Stimulated activated CD4-positive, alpha-beta T cell treated with anti-CD3 and anti-CD28 coated beads, Interleukin-2, amount 100 ng/mL, for 4 hours (primary cell): ENCODE measurements at regions not wholly inside any gene's neighbourhood (a gene's known extent, or its start where the extent isn't known, plus 50 kb on each side); places are given as distances from the start of the nearest gene placed in this dataset.
"Not testable (repeated sequence)": the region's sequence is repeated elsewhere in the genome, so short reads cannot be mapped to it uniquely, and the experiment has no call there.

Source experiments
- DNase-seq: peaks from one replicate; pipeline ENCODE4 v3.0.0-alpha.2; 2020; ENCODE audit warnings: low read depth

DNA sequence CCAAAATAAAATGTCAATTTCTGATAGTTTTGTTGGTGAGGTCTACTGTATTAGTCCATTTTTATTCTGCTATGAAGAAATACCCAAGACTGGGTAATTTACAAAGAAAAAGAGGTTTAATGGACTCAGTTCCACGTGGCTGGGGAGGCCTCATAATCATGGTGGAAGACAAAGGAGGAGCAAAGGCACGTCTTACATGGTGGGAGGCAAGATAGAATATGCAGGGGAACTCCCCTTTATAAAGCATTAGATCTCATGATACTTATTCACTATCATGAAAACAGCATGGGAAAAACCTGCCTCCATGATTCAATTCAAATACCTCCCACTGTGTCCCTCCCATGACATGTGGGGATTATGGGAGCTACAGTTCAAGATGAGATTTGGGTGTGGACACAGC lies 204.5 kb upstream of the ZEB2 start:
- DNase-seq: not testable (repeated sequence)

DNA sequence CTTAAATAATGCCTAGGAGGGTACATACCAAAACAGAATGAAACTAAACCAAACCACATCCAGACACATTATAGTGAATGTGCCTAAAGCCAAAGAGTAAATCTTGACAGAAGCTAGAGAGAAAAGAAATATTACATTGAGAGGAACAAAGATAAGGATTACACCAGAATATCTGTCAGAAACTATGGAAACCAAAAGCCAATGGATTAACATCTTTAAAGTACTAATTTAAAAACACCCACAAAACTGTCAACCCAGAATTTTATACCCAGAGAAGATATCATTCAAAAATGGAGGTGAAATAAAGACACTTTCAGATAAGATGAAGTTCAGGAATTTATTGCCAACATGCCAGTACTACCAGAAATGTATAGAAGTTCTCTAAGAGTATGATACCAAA lies 198.5 kb upstream of the ZEB2 start:
- no peak for DNase-seq

DNA sequence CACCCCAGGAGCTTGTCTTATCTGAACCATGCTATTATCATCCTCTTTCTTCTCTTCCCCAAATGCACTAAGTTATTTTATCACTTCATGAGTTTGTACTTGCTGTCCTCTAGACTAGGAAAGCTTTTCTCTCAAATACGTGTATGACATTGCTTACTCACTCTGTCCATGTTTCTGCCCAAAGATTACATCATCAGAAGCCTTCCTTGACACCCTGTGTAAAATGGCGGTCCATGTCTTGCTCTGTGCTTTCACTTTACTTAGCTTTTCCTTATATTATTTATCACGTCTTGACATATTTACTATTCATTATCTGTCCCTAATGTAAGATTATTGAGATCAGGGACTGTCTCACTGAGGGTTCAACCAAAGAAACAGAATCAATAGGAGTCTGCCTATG lies 196.1 kb upstream of the ZEB2 start:
- no peak for DNase-seq

DNA sequence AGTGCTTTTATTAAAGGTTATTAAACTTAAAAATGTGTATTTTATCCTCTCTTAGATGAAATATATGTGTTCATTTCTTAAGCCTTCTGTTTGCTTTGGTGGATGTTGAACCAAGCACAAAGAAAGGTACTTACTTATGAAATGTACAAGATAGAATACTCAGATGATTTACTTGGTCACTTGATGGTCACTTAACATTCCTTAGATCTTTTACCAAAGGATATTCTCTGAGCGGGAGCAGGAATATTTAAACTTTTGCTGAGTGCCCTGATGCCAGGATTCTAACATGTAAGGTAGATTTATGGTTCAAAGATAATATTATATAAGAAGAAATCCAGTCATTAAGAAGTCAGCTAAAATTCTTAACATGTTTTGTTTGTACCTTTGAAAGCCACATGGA lies 193.5 kb upstream of the ZEB2 start:
- DNase-seq: no peak

DNA sequence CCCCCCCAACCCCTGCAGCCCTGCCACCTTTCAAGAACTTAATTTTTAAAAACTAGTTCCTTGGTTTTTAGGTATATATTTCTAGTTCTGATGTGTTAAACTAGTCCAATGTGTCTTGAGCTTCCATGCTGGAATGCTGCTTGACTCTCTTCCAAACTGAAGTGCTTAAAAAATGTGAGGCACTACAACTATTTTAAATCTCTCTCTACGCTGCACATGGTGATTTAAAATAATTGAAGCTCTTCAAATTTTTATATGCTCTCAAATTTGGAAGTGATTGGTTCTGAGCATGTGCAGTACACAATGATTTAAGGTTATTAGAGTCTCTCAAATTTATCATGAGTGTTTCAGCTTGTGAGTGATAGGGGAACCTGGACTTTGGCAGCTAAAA lies 192.6 kb upstream of the ZEB2 start:
- DNase-seq: no peak

DNA sequence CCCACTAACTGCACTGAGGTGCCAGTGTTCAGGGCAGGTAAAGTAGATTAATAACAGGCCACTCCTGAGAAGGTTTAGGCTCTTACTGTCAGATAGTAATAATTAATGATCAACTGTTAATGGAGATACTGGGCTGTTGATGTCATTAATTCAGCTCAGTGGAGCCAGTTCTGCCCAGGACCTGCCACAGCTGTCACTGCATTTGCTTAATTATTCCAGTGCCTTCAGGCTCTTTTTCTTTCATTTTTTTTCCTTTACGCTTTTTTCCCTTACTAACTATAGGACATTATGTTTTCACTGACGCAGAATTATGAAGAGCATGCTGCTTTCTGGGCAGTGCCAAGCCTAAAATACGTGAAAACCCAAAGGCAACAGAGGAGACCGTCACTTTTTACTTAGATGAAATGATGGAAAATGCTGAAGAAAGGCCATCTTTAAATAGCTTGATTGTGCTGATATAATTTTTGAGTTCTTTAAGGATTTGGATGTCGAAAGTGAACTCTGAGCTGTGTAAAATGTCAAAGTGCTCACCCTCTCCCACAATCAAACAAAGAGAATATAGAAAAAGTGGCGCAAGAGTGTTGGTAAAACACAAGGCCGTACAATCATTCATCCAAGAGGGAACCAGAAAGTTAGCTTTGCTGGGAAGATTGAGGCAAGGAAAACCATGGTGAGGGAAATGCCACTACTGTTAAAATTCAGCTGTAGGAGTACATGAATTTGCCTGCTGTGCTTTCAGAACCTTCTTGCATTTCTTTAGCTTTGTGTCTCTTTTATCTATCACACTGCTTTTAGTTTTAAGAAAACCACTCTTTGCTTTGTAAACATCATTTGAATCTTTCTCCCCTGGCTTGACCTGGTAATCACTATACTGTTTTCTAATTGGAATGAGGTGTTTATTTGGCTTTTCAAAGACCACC lies 192.0 kb upstream of the ZEB2 start:
- no peak for DNase-seq

DNA sequence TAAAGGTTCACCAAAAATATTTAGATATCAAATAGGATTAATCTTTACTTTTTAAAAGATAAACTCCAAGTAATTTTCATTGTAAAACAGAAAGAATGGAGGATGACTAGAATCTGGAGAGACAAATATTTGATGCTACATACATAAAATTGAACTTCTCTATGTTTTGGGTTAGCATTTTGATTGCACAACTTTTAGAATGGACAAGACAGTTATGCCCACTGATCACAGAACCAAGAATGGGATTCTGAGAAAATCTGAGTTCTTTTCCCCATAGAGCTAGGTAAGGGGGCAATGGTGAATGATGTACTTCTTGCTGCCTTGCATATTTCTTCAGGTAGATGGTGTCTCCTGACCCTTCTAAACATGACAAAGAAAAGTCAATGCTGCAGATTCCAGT lies 191.2 kb upstream of the ZEB2 start:
- DNase-seq: no peak

DNA sequence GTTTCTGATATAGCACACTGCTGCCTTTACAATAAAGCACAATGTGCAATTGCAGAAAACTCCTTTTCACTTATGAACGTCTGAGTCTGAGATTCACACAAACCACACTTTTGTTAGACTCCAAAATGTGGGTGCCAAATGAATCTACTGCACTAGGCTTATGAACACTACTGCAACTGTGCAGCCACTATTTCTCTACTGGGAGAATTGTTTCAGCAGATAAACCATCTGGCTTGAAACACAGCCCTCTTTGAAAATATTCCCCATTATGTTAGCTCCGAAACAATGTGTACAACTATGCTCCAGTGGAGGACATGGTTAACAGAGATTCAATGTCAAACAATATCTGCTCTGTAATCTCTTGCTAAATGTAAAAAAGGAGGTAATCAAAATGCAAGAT lies 188.7 kb upstream of the ZEB2 start:
- no peak for DNase-seq

DNA sequence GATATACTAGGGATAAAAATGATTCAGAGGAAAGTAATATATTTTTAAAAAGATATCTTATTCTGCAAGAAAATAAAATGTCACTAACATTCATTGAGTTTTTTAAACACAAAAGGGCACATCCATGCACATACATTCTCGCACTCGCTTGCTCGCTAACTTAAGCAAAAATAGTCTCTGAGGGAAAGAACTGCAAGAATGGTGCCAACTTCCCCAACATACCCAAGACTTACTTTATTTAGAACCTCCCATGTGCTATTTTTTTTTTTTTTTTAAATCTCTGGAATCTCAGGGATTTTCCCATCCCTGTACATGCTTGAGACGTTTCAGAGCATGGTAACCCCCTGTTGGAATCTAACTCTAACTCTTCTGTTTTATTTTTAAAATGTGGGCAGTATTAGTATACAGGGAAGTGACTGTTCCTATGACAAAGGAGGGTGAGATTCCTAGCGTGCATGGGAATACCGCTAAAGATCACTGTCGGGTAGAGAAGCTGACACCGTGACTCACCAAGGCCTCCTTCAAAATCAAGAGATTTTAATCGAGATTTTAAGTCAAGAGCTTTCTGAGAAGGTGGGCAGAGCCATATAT lies 187.9 kb upstream of the ZEB2 start:
- DNase-seq: no peak

DNA sequence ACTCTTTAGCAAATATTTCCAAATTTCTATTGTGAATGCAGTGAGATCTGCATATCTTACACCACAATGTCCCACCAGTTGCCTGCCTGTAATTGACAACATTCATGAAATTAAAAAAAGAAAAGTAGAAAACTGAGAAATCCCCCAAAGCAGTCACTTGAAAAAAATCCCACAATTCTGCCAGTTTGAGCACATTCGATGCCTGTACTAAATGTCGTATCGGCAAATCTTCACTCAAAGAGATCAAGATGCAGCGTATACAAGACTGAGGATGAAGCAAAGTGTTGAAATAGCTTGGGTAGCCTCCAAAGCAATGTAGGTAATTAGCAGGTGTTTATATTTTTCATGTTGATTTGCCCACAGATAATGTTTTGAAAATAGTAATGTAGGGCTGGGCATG lies 186.7 kb upstream of the ZEB2 start:
- DNase-seq: no peak

DNA sequence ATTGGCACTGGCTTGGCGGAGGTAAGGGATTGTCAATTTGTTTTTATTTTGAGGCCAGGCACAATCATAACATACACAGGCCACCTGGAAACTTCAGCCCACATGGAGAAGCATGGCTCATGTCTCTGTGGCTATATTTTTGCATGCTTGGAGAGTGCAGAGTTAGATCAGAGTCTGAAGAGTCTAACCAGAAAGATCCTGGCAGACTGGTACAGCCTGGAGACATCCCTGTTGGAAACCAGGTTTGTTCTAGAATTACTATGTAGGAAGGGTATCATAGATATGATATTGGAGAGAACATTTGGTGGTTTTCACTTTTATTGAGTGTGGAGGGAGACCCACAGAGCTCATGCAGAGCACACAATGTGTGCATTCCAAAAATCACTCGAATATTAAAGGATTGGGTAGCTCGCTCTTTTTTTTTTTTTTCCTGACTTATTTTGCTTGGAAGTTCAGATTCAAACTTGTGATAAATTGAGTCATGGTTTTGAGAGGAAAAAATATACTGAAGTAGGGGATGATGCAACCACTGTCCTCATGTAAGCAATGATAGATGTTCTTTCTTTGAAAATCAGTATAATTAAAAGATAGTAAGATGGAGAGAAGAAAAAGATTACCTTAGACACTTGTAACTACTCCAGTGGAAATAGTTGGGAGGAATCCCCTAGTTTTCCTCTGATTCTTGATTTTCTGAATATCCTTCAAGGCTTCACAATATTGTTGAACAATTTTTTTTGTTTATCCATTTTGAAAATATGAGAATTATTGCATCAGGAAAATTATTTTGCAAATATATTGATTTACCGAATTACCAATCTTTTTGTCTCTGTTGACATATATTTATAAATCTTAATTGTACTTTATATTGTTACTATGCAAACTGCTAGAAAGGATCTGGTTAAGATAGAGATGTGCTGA lies 185.7 kb upstream of the ZEB2 start:
- no peak for DNase-seq

DNA sequence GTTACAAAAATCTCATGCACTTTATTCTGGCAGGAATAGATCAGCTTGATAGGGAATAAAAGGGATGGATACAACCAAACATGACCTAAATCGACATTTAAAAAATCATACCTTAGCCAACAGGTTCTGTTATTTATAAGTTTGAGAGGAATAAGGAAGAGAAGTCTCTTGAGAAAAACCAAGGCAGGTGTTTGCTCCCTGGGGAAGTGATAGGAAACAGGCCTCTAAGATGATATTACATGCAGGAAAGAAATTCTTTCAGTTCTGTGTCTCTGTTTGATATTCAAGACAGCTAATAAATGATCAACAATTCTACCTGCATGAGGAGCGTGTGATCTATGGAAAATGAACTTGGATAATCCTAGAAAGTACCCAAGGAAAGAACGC lies 184.8 kb upstream of the ZEB2 start:
- DNase-seq: no peak

DNA sequence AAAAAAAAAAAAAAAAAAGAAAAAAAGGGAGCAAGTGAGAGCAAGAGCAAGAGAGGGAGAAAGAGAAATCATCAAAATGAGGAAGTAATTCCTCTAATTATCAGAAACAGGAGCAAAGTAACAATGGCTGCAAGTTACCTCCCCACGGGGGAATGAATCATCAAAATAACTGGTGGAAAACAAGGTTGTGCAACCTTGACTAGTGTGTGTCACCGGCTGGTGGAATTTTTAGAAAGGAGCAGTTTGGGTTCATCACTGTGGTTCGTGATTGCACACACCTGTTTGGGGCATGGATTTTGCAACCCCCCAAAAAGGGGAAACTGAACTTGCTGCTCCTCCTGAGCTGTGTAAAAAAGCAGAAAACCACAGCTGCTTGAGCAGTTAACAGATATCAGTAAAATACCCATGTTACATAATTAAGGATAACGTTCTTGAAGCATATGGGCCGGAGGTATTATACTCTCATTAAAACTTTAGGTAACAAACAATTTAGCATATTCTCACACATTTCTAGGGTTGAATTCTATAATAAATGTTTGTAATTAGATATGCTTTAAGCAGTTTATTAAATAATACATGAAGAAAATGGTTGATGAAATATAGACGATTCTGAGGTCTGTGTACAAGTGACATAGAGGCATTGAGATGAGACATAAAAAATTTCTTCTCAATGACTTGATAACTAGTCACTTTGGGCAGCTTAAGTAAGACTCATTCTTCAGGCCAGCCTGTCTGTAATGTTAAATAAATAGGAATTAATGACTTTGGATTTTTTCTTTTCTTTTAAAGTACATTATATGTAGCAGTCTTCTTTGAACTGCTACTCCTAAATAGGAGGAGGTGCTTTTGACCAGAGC lies 184.2 kb upstream of the ZEB2 start:
- no peak for DNase-seq

DNA sequence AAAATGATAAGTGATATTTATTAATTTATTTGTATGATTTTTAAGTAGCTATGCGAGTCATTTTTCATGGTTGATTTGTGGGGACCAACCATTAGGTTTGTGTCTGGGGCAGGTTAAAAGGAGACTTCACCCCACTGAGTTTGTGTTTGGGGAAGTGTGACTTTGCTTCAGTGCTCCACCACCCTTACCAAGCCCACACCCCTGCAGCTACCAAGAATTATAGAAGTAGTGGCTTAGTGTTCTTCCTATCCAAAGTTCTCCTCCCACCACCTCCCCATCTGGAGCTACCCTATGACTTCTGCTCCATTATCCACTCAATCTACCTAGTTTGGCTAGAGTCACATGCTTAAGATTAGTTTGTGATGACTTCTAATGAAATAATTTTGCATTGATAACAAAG lies 182.1 kb upstream of the ZEB2 start:
- DNase-seq: no peak

DNA sequence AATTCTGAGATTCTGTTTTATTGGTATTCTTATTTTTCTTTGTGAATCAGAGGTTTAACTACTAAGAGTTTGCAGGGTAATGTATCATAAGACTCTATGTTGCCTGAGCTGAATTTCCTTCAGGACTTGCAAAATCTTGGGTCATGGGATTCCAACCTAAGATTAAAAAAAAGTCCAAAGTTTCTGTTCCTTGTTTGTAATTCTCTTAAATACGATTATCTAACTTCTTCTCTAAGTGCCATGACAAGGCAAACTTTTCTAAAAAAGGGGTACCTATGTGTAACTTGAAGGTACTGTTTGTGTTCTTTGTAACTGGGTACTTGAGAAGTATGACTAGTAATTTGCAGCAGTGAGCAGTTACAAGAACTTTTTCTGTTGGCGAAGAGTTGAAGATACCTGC lies 181.3 kb upstream of the ZEB2 start:
- no peak for DNase-seq

DNA sequence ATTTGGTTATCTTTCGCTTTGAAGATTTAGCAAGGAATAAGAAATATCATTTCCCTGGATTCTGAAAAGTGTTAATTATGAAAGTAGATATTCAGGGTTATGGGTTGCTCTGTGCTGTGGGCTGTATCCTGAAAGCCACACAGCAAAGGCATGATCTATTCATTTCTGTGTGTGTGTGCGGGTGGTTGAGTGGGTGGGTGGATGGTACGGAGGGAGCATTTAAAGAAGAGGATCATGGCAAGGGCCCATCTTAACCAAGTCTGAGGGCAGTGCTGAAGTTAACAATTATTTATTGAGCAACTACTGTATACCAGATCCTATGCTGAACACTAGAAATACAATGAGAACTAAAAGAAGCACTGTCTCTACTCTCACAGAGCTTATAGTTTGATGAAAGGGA lies 178.2 kb upstream of the ZEB2 start:
- no peak for DNase-seq

DNA sequence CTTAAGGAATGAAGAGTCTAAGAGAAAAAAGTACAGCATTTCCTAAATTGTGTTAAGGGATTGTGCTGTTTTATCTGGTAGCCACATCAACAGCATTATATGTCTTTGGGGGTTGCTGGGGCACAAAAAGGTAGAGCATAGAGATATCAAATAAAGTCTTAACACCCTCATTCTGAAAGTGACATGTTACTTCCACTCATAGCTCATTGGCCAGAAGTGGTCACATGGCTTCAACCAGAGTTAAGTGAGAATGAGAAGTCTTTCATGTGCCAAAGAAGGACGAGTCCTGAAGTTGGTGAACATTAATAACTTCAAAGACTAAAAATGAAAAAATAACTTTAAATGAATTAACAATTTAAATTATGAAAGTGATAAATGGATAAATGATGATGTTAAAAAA lies 175.7 kb upstream of the ZEB2 start:
- DNase-seq: no peak

DNA sequence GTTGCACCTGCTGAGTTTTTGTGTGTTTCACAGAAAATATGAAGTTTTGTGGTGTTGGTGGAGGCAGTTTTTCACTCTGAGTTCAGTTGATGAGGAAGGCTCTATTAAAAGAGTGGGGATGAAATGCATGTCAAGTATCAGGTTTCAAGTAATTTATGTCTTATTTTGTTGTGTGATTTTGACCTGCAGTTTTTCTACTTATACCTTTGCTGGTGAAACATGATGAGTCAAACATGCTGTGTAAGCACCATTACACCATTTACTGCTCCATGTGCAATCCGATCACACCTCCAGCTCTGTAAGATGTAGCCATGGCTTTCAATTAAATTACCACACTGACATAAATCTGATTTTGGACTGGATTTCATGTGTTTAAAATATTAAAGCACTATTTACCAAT lies 174.5 kb upstream of the ZEB2 start:
- DNase-seq: no peak

DNA sequence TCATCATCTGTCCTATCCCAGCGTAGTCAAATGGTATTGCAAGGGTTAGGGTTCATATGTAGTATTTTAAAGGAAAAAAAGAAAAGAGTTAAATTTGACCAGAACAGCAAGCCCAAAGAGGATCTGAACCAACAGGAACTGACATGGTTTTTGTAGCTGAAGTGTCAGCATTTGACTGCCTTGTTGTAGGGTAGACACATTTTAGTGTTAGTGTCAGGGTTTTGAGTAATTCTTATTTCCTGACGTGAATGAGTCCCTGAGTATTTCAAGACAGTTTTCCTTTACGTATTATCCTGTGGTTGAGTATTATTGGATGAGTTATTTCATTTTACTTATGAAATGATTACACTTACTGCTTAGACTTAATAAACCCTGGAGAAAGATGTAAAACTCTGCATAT lies 173.3 kb upstream of the ZEB2 start:
- DNase-seq: no peak

DNA sequence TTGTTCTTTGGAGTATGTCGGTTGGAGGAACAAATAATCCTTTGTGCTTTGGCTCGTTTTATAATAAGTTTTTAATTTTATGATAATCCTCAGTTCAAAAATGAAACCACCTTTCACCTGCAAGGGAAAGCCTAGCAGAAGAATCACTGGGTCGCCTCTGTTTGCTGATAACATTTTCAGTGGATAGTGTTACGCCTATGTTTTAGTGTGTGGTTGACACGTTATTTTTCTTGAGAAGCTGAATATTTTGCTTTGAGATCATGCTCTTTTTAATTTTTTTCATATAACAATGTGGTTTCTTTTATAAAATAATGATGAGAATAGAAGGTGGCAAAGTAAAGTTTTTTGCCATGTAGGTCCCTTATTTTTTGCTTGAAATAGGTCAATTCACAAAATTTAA lies 172.7 kb upstream of the ZEB2 start:
- no peak for DNase-seq

DNA sequence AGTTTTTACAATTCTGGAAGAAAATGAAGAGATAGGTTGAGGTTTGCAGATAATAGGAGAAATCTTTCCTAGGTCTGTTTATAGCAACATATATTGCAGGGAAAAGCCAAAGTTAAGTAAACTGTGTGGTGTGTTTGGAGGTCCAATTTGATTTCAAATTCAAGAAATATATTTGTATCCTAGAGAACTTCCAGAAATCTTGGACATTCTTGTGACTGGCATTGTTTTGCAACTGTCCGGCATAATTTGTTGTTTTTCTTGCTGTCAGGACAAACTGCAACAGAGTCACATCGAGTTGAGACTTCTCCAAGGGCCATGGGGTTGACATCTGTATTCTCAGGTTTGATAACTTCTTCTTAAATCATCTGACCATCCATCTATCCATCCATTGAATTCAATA lies 170.9 kb upstream of the ZEB2 start:
- no peak for DNase-seq
